ENCODE measurements at regions not wholly inside any gene's neighbourhood (a gene's known extent, or its start where the extent isn't known, plus 50 kb on each side); places are given as distances from the start of the nearest gene placed in this dataset.

- Histone ChIP-seq H3K79me2 (replicated peaks; ENCODE audit: insufficient read depth) (no peaks in the 10 kb centered on the region), H3K36me3 (ENCODE audit: insufficient read depth) (no peaks in the 10 kb centered on the region), H3K9me2 (ENCODE audit: insufficient read depth) (0 out of 2 replicates have a peak, but pooled peaks cover 23% of the 10 kb centered on the region), H3K27me3 (ENCODE audit: insufficient read depth) (no peaks in the 10 kb centered on the region), H3K4me3 (no peak overlapping the region), H3F3A (replicated peaks; ENCODE audit: low read depth) (no peaks in the 10 kb centered on the region), H4K20me1 (replicated peaks; ENCODE audit: insufficient read depth) (no peaks in the 10 kb centered on the region), H3K4me1 (ENCODE audit: insufficient read depth) (no peaks in the 10 kb centered on the region; the same call in 1 of the 2 replicates), H2AFZ (no peak overlapping the region), H3K4me2 (no peak overlapping the region), H3K27ac (ENCODE audit: low read depth) (no peak overlapping the region)
- Mint-ChIP-seq H3K27me3 (ENCODE audit: insufficient read depth, low read depth, poor library complexity) (no peaks in the 10 kb centered on the region), H3K4me3 (no peak overlapping the region), H3K9me3 (peaks cover 2% of the 10 kb centered on the region; the same call in 1 of the 3 replicates), H3K4me1 (no peaks in the 10 kb centered on the region; the same call in 2 of the 3 replicates), H3K36me3 (ENCODE audit: low read depth) (no peaks in the 10 kb centered on the region; the same call in 2 of the 3 replicates), H3K27ac (no peak overlapping the region)
- no peak for DNase-seq (ENCODE audit: low spot score)
- TF ChIP-seq, protein P1, sequence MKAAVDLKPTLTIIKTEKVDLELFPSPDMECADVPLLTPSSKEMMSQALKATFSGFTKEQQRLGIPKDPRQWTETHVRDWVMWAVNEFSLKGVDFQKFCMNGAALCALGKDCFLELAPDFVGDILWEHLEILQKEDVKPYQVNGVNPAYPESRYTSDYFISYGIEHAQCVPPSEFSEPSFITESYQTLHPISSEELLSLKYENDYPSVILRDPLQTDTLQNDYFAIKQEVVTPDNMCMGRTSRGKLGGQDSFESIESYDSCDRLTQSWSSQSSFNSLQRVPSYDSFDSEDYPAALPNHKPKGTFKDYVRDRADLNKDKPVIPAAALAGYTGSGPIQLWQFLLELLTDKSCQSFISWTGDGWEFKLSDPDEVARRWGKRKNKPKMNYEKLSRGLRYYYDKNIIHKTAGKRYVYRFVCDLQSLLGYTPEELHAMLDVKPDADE (IDR thresholded peaks at IDR 0.05) = no peak
- TF ChIP-seq JUNB (IDR thresholded peaks at IDR 0.05; ENCODE audit: unreplicated experiment) (no peak), STAT1 (IDR thresholded peaks at IDR 0.05; ENCODE audit: unreplicated experiment) (no peak), ZNF331 (CRISPR knock-in tag; IDR thresholded peaks at IDR 0.05; ENCODE audit: low read depth) (no peak), CREB1 (CRISPR knock-in tag; IDR thresholded peaks at IDR 0.05; ENCODE audit: low read depth) (no peak), EZH2 (IDR thresholded peaks at IDR 0.05; ENCODE audit: low read depth, unreplicated experiment) (no peak), POLR2AphosphoS5 (IDR thresholded peaks at IDR 0.05; ENCODE audit: low read depth) (no peak)
- TF ChIP-seq, protein P2, sequence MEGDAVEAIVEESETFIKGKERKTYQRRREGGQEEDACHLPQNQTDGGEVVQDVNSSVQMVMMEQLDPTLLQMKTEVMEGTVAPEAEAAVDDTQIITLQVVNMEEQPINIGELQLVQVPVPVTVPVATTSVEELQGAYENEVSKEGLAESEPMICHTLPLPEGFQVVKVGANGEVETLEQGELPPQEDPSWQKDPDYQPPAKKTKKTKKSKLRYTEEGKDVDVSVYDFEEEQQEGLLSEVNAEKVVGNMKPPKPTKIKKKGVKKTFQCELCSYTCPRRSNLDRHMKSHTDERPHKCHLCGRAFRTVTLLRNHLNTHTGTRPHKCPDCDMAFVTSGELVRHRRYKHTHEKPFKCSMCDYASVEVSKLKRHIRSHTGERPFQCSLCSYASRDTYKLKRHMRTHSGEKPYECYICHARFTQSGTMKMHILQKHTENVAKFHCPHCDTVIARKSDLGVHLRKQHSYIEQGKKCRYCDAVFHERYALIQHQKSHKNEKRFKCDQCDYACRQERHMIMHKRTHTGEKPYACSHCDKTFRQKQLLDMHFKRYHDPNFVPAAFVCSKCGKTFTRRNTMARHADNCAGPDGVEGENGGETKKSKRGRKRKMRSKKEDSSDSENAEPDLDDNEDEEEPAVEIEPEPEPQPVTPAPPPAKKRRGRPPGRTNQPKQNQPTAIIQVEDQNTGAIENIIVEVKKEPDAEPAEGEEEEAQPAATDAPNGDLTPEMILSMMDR (conservative IDR thresholded peaks at IDR 0.05; ENCODE audit: low read depth in 2 of 2) = no peak
- no peak for ATAC-seq
Measured at GRCh38 chr12:92549516-92549915, 153.3 kb upstream of the PLEKHG7 start.

GRCh38 chr12:92547906-92548305 lies 154.9 kb upstream of the PLEKHG7 start:
- H3K36me3 ChIP-seq (ENCODE audit: insufficient read depth) = no peaks in the 10 kb centered on the region
- TF ChIP-seq CREB1 (CRISPR knock-in tag; IDR thresholded peaks at IDR 0.05; ENCODE audit: low read depth) (no peak), STAT1 (IDR thresholded peaks at IDR 0.05; ENCODE audit: unreplicated experiment) (no peak), EZH2phosphoT487 (IDR thresholded peaks at IDR 0.05; ENCODE audit: unreplicated experiment) (no peak), POLR2AphosphoS5 (IDR thresholded peaks at IDR 0.05; ENCODE audit: low read depth) (no peak), JUNB (IDR thresholded peaks at IDR 0.05; ENCODE audit: unreplicated experiment) (no peak), NANOG (IDR thresholded peaks at IDR 0.05; ENCODE audit: borderline replicate concordance) (no peak), ZNF114 (CRISPR knock-in tag; IDR thresholded peaks at IDR 0.05) (no peak), EZH2 (IDR thresholded peaks at IDR 0.05; ENCODE audit: low read depth, unreplicated experiment) (no peak)
- TF ChIP-seq, protein P1 (IDR thresholded peaks at IDR 0.05) = no peak
- TF ChIP-seq, protein P2 (conservative IDR thresholded peaks at IDR 0.05; ENCODE audit: low read depth in 2 of 2) = no peak
- TF ChIP-seq, protein P3, sequence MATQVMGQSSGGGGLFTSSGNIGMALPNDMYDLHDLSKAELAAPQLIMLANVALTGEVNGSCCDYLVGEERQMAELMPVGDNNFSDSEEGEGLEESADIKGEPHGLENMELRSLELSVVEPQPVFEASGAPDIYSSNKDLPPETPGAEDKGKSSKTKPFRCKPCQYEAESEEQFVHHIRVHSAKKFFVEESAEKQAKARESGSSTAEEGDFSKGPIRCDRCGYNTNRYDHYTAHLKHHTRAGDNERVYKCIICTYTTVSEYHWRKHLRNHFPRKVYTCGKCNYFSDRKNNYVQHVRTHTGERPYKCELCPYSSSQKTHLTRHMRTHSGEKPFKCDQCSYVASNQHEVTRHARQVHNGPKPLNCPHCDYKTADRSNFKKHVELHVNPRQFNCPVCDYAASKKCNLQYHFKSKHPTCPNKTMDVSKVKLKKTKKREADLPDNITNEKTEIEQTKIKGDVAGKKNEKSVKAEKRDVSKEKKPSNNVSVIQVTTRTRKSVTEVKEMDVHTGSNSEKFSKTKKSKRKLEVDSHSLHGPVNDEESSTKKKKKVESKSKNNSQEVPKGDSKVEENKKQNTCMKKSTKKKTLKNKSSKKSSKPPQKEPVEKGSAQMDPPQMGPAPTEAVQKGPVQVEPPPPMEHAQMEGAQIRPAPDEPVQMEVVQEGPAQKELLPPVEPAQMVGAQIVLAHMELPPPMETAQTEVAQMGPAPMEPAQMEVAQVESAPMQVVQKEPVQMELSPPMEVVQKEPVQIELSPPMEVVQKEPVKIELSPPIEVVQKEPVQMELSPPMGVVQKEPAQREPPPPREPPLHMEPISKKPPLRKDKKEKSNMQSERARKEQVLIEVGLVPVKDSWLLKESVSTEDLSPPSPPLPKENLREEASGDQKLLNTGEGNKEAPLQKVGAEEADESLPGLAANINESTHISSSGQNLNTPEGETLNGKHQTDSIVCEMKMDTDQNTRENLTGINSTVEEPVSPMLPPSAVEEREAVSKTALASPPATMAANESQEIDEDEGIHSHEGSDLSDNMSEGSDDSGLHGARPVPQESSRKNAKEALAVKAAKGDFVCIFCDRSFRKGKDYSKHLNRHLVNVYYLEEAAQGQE (IDR thresholded peaks at IDR 0.05; ENCODE audit: unreplicated experiment) = no peak
- no peaks in the 10 kb centered on the region for H3K79me2 ChIP-seq (replicated peaks; ENCODE audit: insufficient read depth)
- H3K9me2 ChIP-seq (ENCODE audit: insufficient read depth) = 0 out of 2 replicates have a peak, but pooled peaks cover 23% of the 10 kb centered on the region
- no peak for ATAC-seq
- H3K4me3 Mint-ChIP-seq = no peak overlapping the region
- H2AFZ ChIP-seq = no peak overlapping the region
- no peaks in the 10 kb centered on the region; the same call in 2 of the 3 replicates for H3K36me3 Mint-ChIP-seq (ENCODE audit: low read depth)
- H3K27ac Mint-ChIP-seq = no peak overlapping the region
- peaks cover 9% of the 10 kb centered on the region; the same call in 2 of the 3 replicates for H3K4me1 Mint-ChIP-seq
- no peak overlapping the region for H3K4me3 ChIP-seq
- H3K27me3 Mint-ChIP-seq (ENCODE audit: insufficient read depth, low read depth, poor library complexity) = no peaks in the 10 kb centered on the region
- no peak overlapping the region for H3K4me2 ChIP-seq
- no peak for DNase-seq (ENCODE audit: low spot score)
- peaks cover 2% of the 10 kb centered on the region; the same call in 1 of the 3 replicates for H3K9me3 Mint-ChIP-seq
- H3K27me3 ChIP-seq (ENCODE audit: insufficient read depth) = no peaks in the 10 kb centered on the region
- no peaks in the 10 kb centered on the region; the same call in 1 of the 2 replicates for H3K4me1 ChIP-seq (ENCODE audit: insufficient read depth)
- no peak overlapping the region for H3K27ac ChIP-seq (ENCODE audit: low read depth)
- no peaks in the 10 kb centered on the region; the same call in 1 of the 2 replicates for H4K20me1 ChIP-seq (replicated peaks; ENCODE audit: insufficient read depth)
- H3F3A ChIP-seq (replicated peaks; ENCODE audit: low read depth) = no peaks in the 10 kb centered on the region

All from GM23338 (cell line).